ENCODE measurements at regions not wholly inside any gene's neighbourhood (a gene's known extent, or its start where the extent isn't known, plus 50 kb on each side); places are given as distances from the start of the nearest gene placed in this dataset.

GRCh38 chr15:66832664-66833063 is 130.6 kb downstream of the SMAD6 start:
- no peak overlapping the region for H3K4me3 ChIP-seq (ENCODE audit: low read depth, low read length)
- no peak for TF ChIP-seq CTCF (IDR thresholded peaks at IDR 0.05; ENCODE audit: borderline replicate concordance, insufficient read depth, low read depth, low read length)

- no peak for TF ChIP-seq CTCF (IDR thresholded peaks at IDR 0.05; ENCODE audit: borderline replicate concordance, insufficient read depth, low read depth, low read length)
- no peak overlapping the region for H3K4me3 ChIP-seq (ENCODE audit: low read depth, low read length)
These were observed 131.3 kb downstream of the SMAD6 start for GRCh38 chr15:66833371-66833770.

GRCh38 chr15:66833803-66834202 is 131.8 kb downstream of the SMAD6 start:
- TF ChIP-seq CTCF (IDR thresholded peaks at IDR 0.05; ENCODE audit: borderline replicate concordance, insufficient read depth, low read depth, low read length): no peak
- no peak overlapping the region for H3K4me3 ChIP-seq (ENCODE audit: low read depth, low read length)

- no peak overlapping the region for H3K4me3 ChIP-seq (ENCODE audit: low read depth, low read length)
- TF ChIP-seq CTCF (IDR thresholded peaks at IDR 0.05; ENCODE audit: borderline replicate concordance, insufficient read depth, low read depth, low read length): no peak
These were observed 133.1 kb downstream of the SMAD6 start for GRCh38 chr15:66834881-66835878.

GRCh38 chr15:66836231-66837030 is 134.4 kb downstream of the SMAD6 start:
- H3K4me3 ChIP-seq (ENCODE audit: low read depth, low read length): no peak overlapping the region
- TF ChIP-seq CTCF (IDR thresholded peaks at IDR 0.05; ENCODE audit: borderline replicate concordance, insufficient read depth, low read depth, low read length): no peak

- no peak overlapping the region for H3K4me3 ChIP-seq (ENCODE audit: low read depth, low read length)
- no peak for TF ChIP-seq CTCF (IDR thresholded peaks at IDR 0.05; ENCODE audit: borderline replicate concordance, insufficient read depth, low read depth, low read length)
These were observed 136.2 kb downstream of the SMAD6 start for GRCh38 chr15:66838202-66838601.

All from GM12875 (cell line).